GM11168 (cell line): ENCODE measurements at regions not wholly inside any gene's neighbourhood (a gene's known extent, or its start where the extent isn't known, plus 50 kb on each side); places are given as distances from the start of the nearest gene placed in this dataset.
"Not testable (repeated sequence)": the region's sequence is repeated elsewhere in the genome, so short reads cannot be mapped to it uniquely, and the experiment has no call there.

ENCODE experiments used
- in situ Hi-C: fragments of 300-500 bp; cut with MboI; formaldehyde crosslinking; loops from one replicate; pipeline ENCODE4 v1.12.0; 2022; ENCODE audit warnings: low sequenced_read_pairs; ENCODE audit not compliant: unreplicated experiment

- in situ Hi-C loops = no loop called here
Observed at GRCh38 chr7:3134745-3135144, 91.1 kb upstream of the CARD11 start.

GRCh38 chr7:3135626-3136025, 92.0 kb upstream of the CARD11 start:
- in situ Hi-C loops = no loop called here

GRCh38 chr7:3138206-3138605, 94.5 kb upstream of the CARD11 start:
- in situ Hi-C loops = no loop called here

GRCh38 chr7:3138997-3139396, 95.3 kb upstream of the CARD11 start:
- in situ Hi-C loops = no loop called here

GRCh38 chr7:3140834-3141233, 97.2 kb upstream of the CARD11 start:
- in situ Hi-C loops = no loop called here

GRCh38 chr7:3141326-3141725, 97.7 kb upstream of the CARD11 start:
- in situ Hi-C loops = no loop called here

GRCh38 chr7:3143869-3144775, 100.5 kb upstream of the CARD11 start:
- in situ Hi-C loops = no loop called here

- in situ Hi-C loops = not testable (repeated sequence)
Observed at GRCh38 chr7:3144776-3145125, 101.1 kb upstream of the CARD11 start.

- in situ Hi-C loops = no loop called here
Observed at GRCh38 chr7:3146571-3147226, 103.0 kb upstream of the CARD11 start.

GRCh38 chr7:3148471-3148870, 104.8 kb upstream of the CARD11 start:
- in situ Hi-C loops = not testable (repeated sequence)

- in situ Hi-C loops = no loop called here
Observed at GRCh38 chr7:3149231-3149995, 105.7 kb upstream of the CARD11 start.

GRCh38 chr7:3150027-3150426, 106.4 kb upstream of the CARD11 start:
- in situ Hi-C loops = no loop called here

- in situ Hi-C loops = no loop called here
Observed at GRCh38 chr7:3151784-3152183, 108.1 kb upstream of the CARD11 start.

GRCh38 chr7:3152714-3153113, 109.0 kb upstream of the CARD11 start:
- in situ Hi-C loops = no loop called here

GRCh38 chr7:3153118-3153517, 109.5 kb upstream of the CARD11 start:
- in situ Hi-C loops = no loop called here

- in situ Hi-C loops = no loop called here
Observed at GRCh38 chr7:3154317-3154716, 110.7 kb upstream of the CARD11 start.

- in situ Hi-C loops = loop anchor here (5.0 kb wide), 1 partner anchor 288 kb away; no protein-coding TSS in a partner anchor
Observed at GRCh38 chr7:3154881-3155494, 111.3 kb upstream of the CARD11 start.

- in situ Hi-C loops = loop anchor here (5.0 kb wide), 1 partner anchor 289 kb away; no protein-coding TSS in a partner anchor
Observed at GRCh38 chr7:3156508-3156907, 112.8 kb upstream of the CARD11 start.

- in situ Hi-C loops = loop anchor here (5.0 kb wide), 1 partner anchor 290 kb away; no protein-coding TSS in a partner anchor
Observed at GRCh38 chr7:3157566-3158287, 114.1 kb upstream of the CARD11 start.

GRCh38 chr7:3158341-3158760, 114.7 kb upstream of the CARD11 start:
- in situ Hi-C loops = loop anchor here (5.0 kb wide), 1 partner anchor 291 kb away; no protein-coding TSS in a partner anchor
